HCT116 (cell line): ENCODE measurements at regions not wholly inside any gene's neighbourhood (a gene's known extent, or its start where the extent isn't known, plus 50 kb on each side); places are given as distances from the start of the nearest gene placed in this dataset.

Experiments used
- ATAC-seq: fragments of 200-7000 bp; cut with Tn5 transposase; 2 replicates; pipeline ENCODE4 v1.9.1; 2020; ENCODE audit warnings: mild to moderate bottlenecking, moderate library complexity
- BruUV-seq: library from RNA; stranded (reverse); fragments of 400-500 nt; replicated peaks from 2 replicates; lab custom pipeline; 2021; lab: Mats Ljungman, UMichigan
- CTCF ChIA-PET: fragments of 300-600 bp; sonication (Branson Sonifier 250); formaldehyde crosslinking; loops from one replicate; lab custom pipeline; 2021; ENCODE audit warnings: antibody characterized with exemption; lab: Charles Lee
- POLR2A ChIA-PET: fragments of 300-600, 350-600 bp; sonication (Branson Sonifier 250); formaldehyde crosslinking; loops from one replicate; lab custom pipeline; 2021; ENCODE audit warnings: antibody characterized with exemption; lab: Charles Lee
- RAD21 ChIA-PET, 2 experiments: fragments of 300-600 bp; sonication (Branson Sonifier 250); formaldehyde crosslinking; loops; one replicate each; lab custom pipeline; 2023; ENCODE audit warnings: low total read pairs in 2 of 2; ENCODE audit not compliant: uncharacterized antibody in 2 of 2, unreplicated experiment in 2 of 2, low non-redundant PET in 1 of 2; lab: Charles Lee
- DNase-seq: peaks from one replicate; pipeline ENCODE4 v3.0.0-alpha.2; 2010; ENCODE audit warnings: low read depth, low spot score
- H2AFZ ChIP-seq: fragments of 200-600 bp; shearing (Covaris generic), sonication (generic); 2 replicates; pipeline ENCODE4 v1.6.1; 2017; ENCODE audit warnings: low read depth, mixed run types, mixed read lengths, antibody characterized with exemption, low read length; ENCODE audit not compliant: poor library complexity, severe bottlenecking
- H3K27ac ChIP-seq: 2 replicates; pipeline ENCODE4 v1.5.1; 2012; ENCODE audit warnings: low read depth, low read length
- H3K27me3 ChIP-seq: fragments of 200-600 bp; sonication (generic); 2 replicates; pipeline ENCODE4 v1.6.1; 2016; ENCODE audit warnings: mixed run types, low read length, mixed read lengths; ENCODE audit not compliant: insufficient read depth
- H3K36me3 ChIP-seq, 2 experiments: fragments of 200-500 bp in 1 of 2; fragments of 200-600 bp in 1 of 2; sonication (Bioruptor generic) in 1 of 2; sonication (generic) in 1 of 2; 2 replicates each; pipeline versions ENCODE4 v1.5.1 to v1.6.1; 2014 to 2016; ENCODE audit warnings: low read length in 2 of 2, inconsistent platforms in 1 of 2, mixed read lengths in 1 of 2, mixed run types in 1 of 2; ENCODE audit not compliant: insufficient read depth in 2 of 2, control insufficient read depth in 1 of 2
- H3K4me1 ChIP-seq, 2 experiments: fragments of 200-600 bp in 1 of 2; sonication (generic) in 1 of 2; 2 replicates each; pipeline versions ENCODE4 v1.5.1 to v1.6.1; 2012 to 2017; ENCODE audit warnings: low read length in 2 of 2, inconsistent platforms in 1 of 2, mild to moderate bottlenecking in 1 of 2, mixed read lengths in 1 of 2, mixed run types in 1 of 2, moderate library complexity in 1 of 2; ENCODE audit not compliant: insufficient read depth in 2 of 2, control insufficient read depth in 1 of 2
- H3K4me2 ChIP-seq: fragments of 200-600 bp; sonication (generic); 2 replicates; pipeline ENCODE4 v1.6.1; 2017; ENCODE audit warnings: mixed run types, low read length, mixed read lengths
- H3K4me3 ChIP-seq, 2 experiments: fragments of 200-600 bp in 1 of 2; sonication (generic) in 1 of 2; replicated peaks in 1 of 2; 2 replicates each; pipeline ENCODE4 v1.5.1; 2011 to 2016; ENCODE audit warnings: low read length in 2 of 2, control low read depth in 1 of 2, low read depth in 1 of 2, mild to moderate bottlenecking in 1 of 2, mixed read lengths in 1 of 2, mixed run types in 1 of 2
- H3K79me2 ChIP-seq: fragments of 200-600 bp; sonication (generic); 2 replicates; pipeline ENCODE4 v1.6.1; 2017; ENCODE audit warnings: mild to moderate bottlenecking, mixed run types, low read length, moderate library complexity, mixed read lengths; ENCODE audit not compliant: insufficient read depth
- H3K9ac ChIP-seq: fragments of 200-600 bp; sonication (generic); 2 replicates; pipeline ENCODE4 v1.6.1; 2016; ENCODE audit warnings: low read length, mixed read lengths
- H3K9me2 ChIP-seq: fragments of 200-600 bp; sonication (generic), shearing (Covaris generic); 2 replicates; pipeline ENCODE4 v1.6.1; 2017; ENCODE audit warnings: mixed run types, mild to moderate bottlenecking, moderate library complexity; ENCODE audit not compliant: insufficient read depth
- H3K9me3 ChIP-seq, 2 experiments: fragments of 200-500 bp in 1 of 2; fragments of 200-600 bp in 1 of 2; sonication (Bioruptor generic) in 1 of 2; sonication (generic) in 1 of 2; 2 replicates each; pipeline ENCODE4 v1.6.1; 2014 to 2017; ENCODE audit warnings: low read length in 2 of 2, mixed read lengths in 2 of 2, inconsistent platforms in 1 of 2, low read depth in 1 of 2, mild to moderate bottlenecking in 1 of 2, mixed run types in 1 of 2, moderate library complexity in 1 of 2; ENCODE audit not compliant: control insufficient read depth in 1 of 2, insufficient read depth in 1 of 2
- H4K20me1 ChIP-seq: fragments of 200-600 bp; sonication (generic), shearing (Covaris generic); 2 replicates; pipeline ENCODE4 v1.6.1; 2017; ENCODE audit warnings: mixed run types, mild to moderate bottlenecking, moderate library complexity; ENCODE audit not compliant: insufficient read depth
- CEBPB ChIP-seq: IDR thresholded peaks from 2 replicates; pipeline ENCODE4 v1.6.1; 2012; ENCODE audit warnings: low read depth
- CTCF ChIP-seq, 3 experiments: fragments of 200-600 bp in 1 of 3; sonication (generic) in 1 of 3; IDR thresholded peaks in 2 of 3; conservative IDR thresholded peaks in 1 of 3; 2 replicates each; pipeline ENCODE4 v1.5.1; 2012 to 2017; ENCODE audit warnings: low read depth in 2 of 3, low read length in 2 of 3, antibody characterized with exemption in 1 of 3, borderline replicate concordance in 1 of 3, control low read depth in 1 of 3, mild to moderate bottlenecking in 1 of 3, mixed read lengths in 1 of 3, mixed run types in 1 of 3, moderate library complexity in 1 of 3; ENCODE audit not compliant: insufficient read depth in 1 of 3
- EGR1 ChIP-seq: IDR thresholded peaks from 2 replicates; pipeline ENCODE4 v1.6.1; 2012; ENCODE audit warnings: low read depth
- ELF1 ChIP-seq: IDR thresholded peaks from 2 replicates; pipeline ENCODE4 v1.6.1; 2012; ENCODE audit warnings: low read depth, borderline replicate concordance
- EZH2phosphoT487 ChIP-seq: fragments of 200-600 bp; IDR thresholded peaks from 2 replicates; pipeline ENCODE4 v1.6.1; 2018; ENCODE audit warnings: antibody characterized with exemption, borderline replicate concordance
- FOSL1 ChIP-seq: IDR thresholded peaks from 2 replicates; pipeline ENCODE4 v1.6.1; 2012; ENCODE audit warnings: low read depth
- JUND ChIP-seq: IDR thresholded peaks from 2 replicates; pipeline ENCODE4 v1.6.1; 2012
- POLR2A ChIP-seq: IDR thresholded peaks from 2 replicates; pipeline ENCODE4 v1.7.0; 2011; ENCODE audit warnings: borderline replicate concordance; ENCODE audit not compliant: insufficient read depth, insufficient read length; ENCODE audit errors: extremely low read depth
- POLR2AphosphoS5 ChIP-seq: IDR thresholded peaks from 2 replicates; pipeline ENCODE4 v1.6.1; 2011; ENCODE audit warnings: mild to moderate bottlenecking, low read depth, low read length, moderate library complexity
- RAD21 ChIP-seq: IDR thresholded peaks from 2 replicates; pipeline ENCODE4 v1.6.1; 2012; ENCODE audit warnings: low read depth, mild to moderate bottlenecking
- REST ChIP-seq: IDR thresholded peaks from 2 replicates; pipeline ENCODE4 v1.6.1; 2012; ENCODE audit warnings: low read depth
- SRF ChIP-seq: IDR thresholded peaks from 2 replicates; pipeline ENCODE4 v1.6.1; 2012; ENCODE audit warnings: low read depth
- TCF7L2 ChIP-seq: IDR thresholded peaks from 2 replicates; pipeline ENCODE4 v1.7.0; 2011; ENCODE audit warnings: borderline replicate concordance, inconsistent platforms; ENCODE audit not compliant: insufficient read depth, insufficient read length; ENCODE audit errors: extremely low read depth
- YY1 ChIP-seq: IDR thresholded peaks from 2 replicates; pipeline ENCODE4 v1.6.1; 2011; ENCODE audit warnings: low read length, low read depth, moderate library complexity, mild to moderate bottlenecking; ENCODE audit not compliant: insufficient replicate concordance; ENCODE audit errors: extremely low read depth
- ZFX ChIP-seq: fragments of 450-650 bp; IDR thresholded peaks from 2 replicates; pipeline ENCODE4 v1.6.1; 2017
- ZNF274 ChIP-seq: fragments of 200-500 bp; sonication (Bioruptor generic); IDR thresholded peaks from 2 replicates; pipeline ENCODE4 v1.6.1; 2014; ENCODE audit warnings: mild to moderate bottlenecking, low read depth, low read length, inconsistent platforms
- intact Hi-C: fragments of 100-400 bp; cut with micrococcal nuclease; formaldehyde crosslinking; loops from 2 replicates; pipeline ENCODE4 v1.10.0; 2022
- TF ChIP-seq, protein P1 (sequence below): IDR thresholded peaks from 2 replicates; pipeline ENCODE4 v1.6.1; 2012
- TF ChIP-seq, protein P2 (sequence below): IDR thresholded peaks from 2 replicates; pipeline ENCODE4 v1.6.1; 2011; ENCODE audit warnings: mild to moderate bottlenecking, low read length, moderate library complexity; ENCODE audit not compliant: insufficient replicate concordance; ENCODE audit errors: extremely low read depth
- TF ChIP-seq, protein P3 (sequence below): IDR thresholded peaks from 2 replicates; pipeline ENCODE4 v1.6.1; 2012

DNA sequence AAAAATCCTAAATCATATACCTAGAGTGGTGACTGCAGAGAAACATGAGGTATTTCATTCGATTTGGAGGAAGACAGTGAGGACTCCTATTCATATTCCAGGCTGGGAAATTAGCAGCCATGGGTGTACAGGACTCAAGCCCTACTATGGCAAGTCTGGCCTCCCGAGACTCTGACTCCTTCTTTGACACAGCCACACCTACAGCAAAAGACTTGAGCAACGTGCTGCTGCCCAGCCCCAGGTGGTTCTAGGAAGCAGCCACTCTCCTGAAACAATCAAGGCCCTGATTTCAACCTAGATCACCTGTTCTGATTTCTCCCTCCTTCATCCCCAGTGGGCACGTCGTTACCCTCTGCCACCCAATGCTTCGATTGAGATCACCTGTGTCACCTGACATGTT is 84.0 kb upstream of the ATP11B start:
- no peak for TF ChIP-seq POLR2AphosphoS5
- no peak for TF ChIP-seq RAD21
- no peak for TF ChIP-seq REST
- TF ChIP-seq, protein P1, sequence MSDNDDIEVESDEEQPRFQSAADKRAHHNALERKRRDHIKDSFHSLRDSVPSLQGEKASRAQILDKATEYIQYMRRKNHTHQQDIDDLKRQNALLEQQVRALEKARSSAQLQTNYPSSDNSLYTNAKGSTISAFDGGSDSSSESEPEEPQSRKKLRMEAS, result no peak
- no peak for TF ChIP-seq FOSL1
- no peak for TF ChIP-seq POLR2A
- no peak for TF ChIP-seq JUND
- TF ChIP-seq EGR1, result no peak
- no peak for TF ChIP-seq ZNF274
- TF ChIP-seq SRF, result no peak
- no peak for TF ChIP-seq ELF1
- no peak for TF ChIP-seq YY1
- no peak for TF ChIP-seq TCF7L2
- TF ChIP-seq, protein P2, sequence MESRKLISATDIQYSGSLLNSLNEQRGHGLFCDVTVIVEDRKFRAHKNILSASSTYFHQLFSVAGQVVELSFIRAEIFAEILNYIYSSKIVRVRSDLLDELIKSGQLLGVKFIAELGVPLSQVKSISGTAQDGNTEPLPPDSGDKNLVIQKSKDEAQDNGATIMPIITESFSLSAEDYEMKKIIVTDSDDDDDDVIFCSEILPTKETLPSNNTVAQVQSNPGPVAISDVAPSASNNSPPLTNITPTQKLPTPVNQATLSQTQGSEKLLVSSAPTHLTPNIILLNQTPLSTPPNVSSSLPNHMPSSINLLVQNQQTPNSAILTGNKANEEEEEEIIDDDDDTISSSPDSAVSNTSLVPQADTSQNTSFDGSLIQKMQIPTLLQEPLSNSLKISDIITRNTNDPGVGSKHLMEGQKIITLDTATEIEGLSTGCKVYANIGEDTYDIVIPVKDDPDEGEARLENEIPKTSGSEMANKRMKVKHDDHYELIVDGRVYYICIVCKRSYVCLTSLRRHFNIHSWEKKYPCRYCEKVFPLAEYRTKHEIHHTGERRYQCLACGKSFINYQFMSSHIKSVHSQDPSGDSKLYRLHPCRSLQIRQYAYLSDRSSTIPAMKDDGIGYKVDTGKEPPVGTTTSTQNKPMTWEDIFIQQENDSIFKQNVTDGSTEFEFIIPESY, result no peak
- TF ChIP-seq EZH2phosphoT487, result no peak
- no peak for TF ChIP-seq ZFX
- TF ChIP-seq CEBPB, result no peak
- TF ChIP-seq, protein P3, sequence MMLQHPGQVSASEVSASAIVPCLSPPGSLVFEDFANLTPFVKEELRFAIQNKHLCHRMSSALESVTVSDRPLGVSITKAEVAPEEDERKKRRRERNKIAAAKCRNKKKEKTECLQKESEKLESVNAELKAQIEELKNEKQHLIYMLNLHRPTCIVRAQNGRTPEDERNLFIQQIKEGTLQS, result no peak
- no peak for TF ChIP-seq CTCF (IDR thresholded peaks at IDR 0.05 in 2 of 3, conservative IDR thresholded peaks at IDR 0.05 in 1 of 3; ENCODE audit: borderline replicate concordance in 1 of 3, insufficient read depth in 1 of 3, low read depth in 2 of 3, low read length in 2 of 3)
- ChIA-PET RAD21 (no interaction called here), POLR2A (no interaction called here), CTCF (interaction anchor here (1.4 kb wide), 1 partner anchor 23 kb away, joined by 3 read pairs; no protein-coding TSS in a partner anchor)
- no peak overlapping the region for H3K9ac ChIP-seq
- H3K27ac ChIP-seq, result no peak overlapping the region
- no peak overlapping the region for H3K4me3 ChIP-seq
- H3K4me1 ChIP-seq, result no peaks in the 10 kb centered on the region
- no peak for ATAC-seq
- no peak overlapping the region for H2AFZ ChIP-seq
- H3K36me3 ChIP-seq, result no peaks in the 10 kb centered on the region
- no TSS peak for BruUV-seq
- H4K20me1 ChIP-seq, result no peaks in the 10 kb centered on the region
- H3K79me2 ChIP-seq, result no peaks in the 10 kb centered on the region
- intact Hi-C loops, result no loop called here
- DNase-seq, result no peak
- H3K4me2 ChIP-seq, result no peak overlapping the region
- no peaks in the 10 kb centered on the region for H3K27me3 ChIP-seq
- H3K9me3 ChIP-seq, result no peaks in the 10 kb centered on the region
- no peaks in the 10 kb centered on the region for H3K9me2 ChIP-seq
